ENCODE measurements at regions not wholly inside any gene's neighbourhood (a gene's known extent, or its start where the extent isn't known, plus 50 kb on each side); places are given as distances from the start of the nearest gene placed in this dataset.

DNA sequence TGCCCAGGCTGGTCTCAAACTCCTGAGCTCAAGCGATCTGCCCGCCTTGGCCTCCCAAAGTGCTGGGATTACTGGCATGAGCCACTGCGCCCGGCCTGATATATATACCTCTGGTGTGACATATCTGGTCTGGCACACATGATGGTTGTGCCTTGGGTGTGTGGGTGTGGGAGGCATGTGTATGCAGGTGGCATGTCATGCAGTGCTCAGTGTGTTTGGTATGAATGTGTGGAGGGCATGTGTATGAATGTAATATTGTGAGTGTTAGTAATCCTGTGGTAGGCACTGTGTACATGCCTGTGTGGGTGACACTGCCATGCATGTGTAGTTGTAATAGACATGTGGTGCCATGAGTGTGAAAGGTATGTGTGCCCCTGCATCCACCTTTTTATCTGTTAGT, 179.3 kb upstream of the GOT2 start:
- Histone ChIP-seq H3K4me3 (no peak overlapping the region), H3K36me3 (ENCODE audit: control insufficient read depth, insufficient read depth, low read length) (no peaks in the 10 kb centered on the region), H3K9me3 (replicated peaks; ENCODE audit: control insufficient read depth, insufficient read depth, low read depth, low read length) (no peaks in the 10 kb centered on the region), H3K4me2 (ENCODE audit: insufficient read depth, low read length) (no peak overlapping the region), H4K20me1 (replicated peaks; ENCODE audit: control insufficient read depth, insufficient read depth, low read length) (no peaks in the 10 kb centered on the region), H2AFZ (ENCODE audit: low read depth, low read length) (no peak overlapping the region), H3K9ac (ENCODE audit: insufficient read depth in 1 of 2, low read depth in 2 of 2, low read length in 2 of 2) (no peak overlapping the region), H3K4me1 (replicated peaks in 1 of 2; ENCODE audit: control insufficient read depth in 2 of 2, insufficient read depth in 2 of 2, low read length in 2 of 2) (no peaks in the 10 kb centered on the region), H3K27me3 (ENCODE audit: control insufficient read depth in 2 of 2, insufficient read depth in 2 of 2, low read length in 2 of 2) (no peaks in the 10 kb centered on the region), H3K27ac (ENCODE audit: extremely low read depth, low read depth, low read length) (no peak overlapping the region), H3K79me2 (ENCODE audit: control insufficient read depth, insufficient read depth, low read length) (no peaks in the 10 kb centered on the region), H3K9me1 (ENCODE audit: control insufficient read depth, insufficient read depth, low read length) (no peaks in the 10 kb centered on the region)
- DNase-seq (ENCODE audit: extremely low read depth in 1 of 4, low spot score in 3 of 4) (no peak), ATAC-seq (no peak), FAIRE-seq (no peak)
- intact Hi-C loops (cut with micrococcal nuclease), result no loop called here
- POLR2A ChIA-PET, result no interaction called here
- in situ Hi-C loops (cut with MboI), result no loop called here
- 3% methylated on average over 4 of the region's 4 CpGs for WGBS (ENCODE audit: insufficient coverage, low coverage, missing lambda C conversion rate)
- CTCF ChIA-PET (ENCODE audit: low intra/inter-chr PET ratio), result no interaction called here
- no peak for TF ChIP-seq FUS (optimal IDR thresholded peaks at IDR 0.05; ENCODE audit: low read depth, low read length)
- no peak for TF ChIP-seq BRD4 (IDR thresholded peaks at IDR 0.05)
- no peak for TF ChIP-seq CBX3 (IDR thresholded peaks at IDR 0.05; ENCODE audit: borderline replicate concordance in 1 of 2, low read length in 2 of 2)
- TF ChIP-seq PTRF (tag; IDR thresholded peaks at IDR 0.05), result no peak
- TF ChIP-seq, protein P1, sequence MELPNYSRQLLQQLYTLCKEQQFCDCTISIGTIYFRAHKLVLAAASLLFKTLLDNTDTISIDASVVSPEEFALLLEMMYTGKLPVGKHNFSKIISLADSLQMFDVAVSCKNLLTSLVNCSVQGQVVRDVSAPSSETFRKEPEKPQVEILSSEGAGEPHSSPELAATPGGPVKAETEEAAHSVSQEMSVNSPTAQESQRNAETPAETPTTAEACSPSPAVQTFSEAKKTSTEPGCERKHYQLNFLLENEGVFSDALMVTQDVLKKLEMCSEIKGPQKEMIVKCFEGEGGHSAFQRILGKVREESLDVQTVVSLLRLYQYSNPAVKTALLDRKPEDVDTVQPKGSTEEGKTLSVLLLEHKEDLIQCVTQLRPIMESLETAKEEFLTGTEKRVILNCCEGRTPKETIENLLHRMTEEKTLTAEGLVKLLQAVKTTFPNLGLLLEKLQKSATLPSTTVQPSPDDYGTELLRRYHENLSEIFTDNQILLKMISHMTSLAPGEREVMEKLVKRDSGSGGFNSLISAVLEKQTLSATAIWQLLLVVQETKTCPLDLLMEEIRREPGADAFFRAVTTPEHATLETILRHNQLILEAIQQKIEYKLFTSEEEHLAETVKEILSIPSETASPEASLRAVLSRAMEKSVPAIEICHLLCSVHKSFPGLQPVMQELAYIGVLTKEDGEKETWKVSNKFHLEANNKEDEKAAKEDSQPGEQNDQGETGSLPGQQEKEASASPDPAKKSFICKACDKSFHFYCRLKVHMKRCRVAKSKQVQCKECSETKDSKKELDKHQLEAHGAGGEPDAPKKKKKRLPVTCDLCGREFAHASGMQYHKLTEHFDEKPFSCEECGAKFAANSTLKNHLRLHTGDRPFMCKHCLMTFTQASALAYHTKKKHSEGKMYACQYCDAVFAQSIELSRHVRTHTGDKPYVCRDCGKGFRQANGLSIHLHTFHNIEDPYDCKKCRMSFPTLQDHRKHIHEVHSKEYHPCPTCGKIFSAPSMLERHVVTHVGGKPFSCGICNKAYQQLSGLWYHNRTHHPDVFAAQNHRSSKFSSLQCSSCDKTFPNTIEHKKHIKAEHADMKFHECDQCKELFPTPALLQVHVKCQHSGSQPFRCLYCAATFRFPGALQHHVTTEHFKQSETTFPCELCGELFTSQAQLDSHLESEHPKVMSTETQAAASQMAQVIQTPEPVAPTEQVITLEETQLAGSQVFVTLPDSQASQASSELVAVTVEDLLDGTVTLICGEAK (IDR thresholded peaks at IDR 0.05), result no peak
- TF ChIP-seq, protein P1 (CRISPR knock-in tag; IDR thresholded peaks at IDR 0.05), result no peak
- no peak for TF ChIP-seq LARP7 (IDR thresholded peaks at IDR 0.05)
- no peak for TF ChIP-seq ZNF239 (CRISPR knock-in tag; IDR thresholded peaks at IDR 0.05)
- TF ChIP-seq KLF6 (CRISPR knock-in tag; IDR thresholded peaks at IDR 0.05; ENCODE audit: borderline replicate concordance), result no peak
- TF ChIP-seq, protein P2, sequence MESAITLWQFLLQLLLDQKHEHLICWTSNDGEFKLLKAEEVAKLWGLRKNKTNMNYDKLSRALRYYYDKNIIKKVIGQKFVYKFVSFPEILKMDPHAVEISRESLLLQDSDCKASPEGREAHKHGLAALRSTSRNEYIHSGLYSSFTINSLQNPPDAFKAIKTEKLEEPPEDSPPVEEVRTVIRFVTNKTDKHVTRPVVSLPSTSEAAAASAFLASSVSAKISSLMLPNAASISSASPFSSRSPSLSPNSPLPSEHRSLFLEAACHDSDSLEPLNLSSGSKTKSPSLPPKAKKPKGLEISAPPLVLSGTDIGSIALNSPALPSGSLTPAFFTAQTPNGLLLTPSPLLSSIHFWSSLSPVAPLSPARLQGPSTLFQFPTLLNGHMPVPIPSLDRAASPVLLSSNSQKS (CRISPR knock-in tag; IDR thresholded peaks at IDR 0.05), result no peak
- no peak for TF ChIP-seq U2AF1 (optimal IDR thresholded peaks at IDR 0.05; ENCODE audit: low read depth, low read length)
- no peak for TF ChIP-seq LEF1 (IDR thresholded peaks at IDR 0.05)
- no peak for TF ChIP-seq BACH1 (tag; IDR thresholded peaks at IDR 0.05)
- no peak for TF ChIP-seq ZNF23 (CRISPR knock-in tag; IDR thresholded peaks at IDR 0.05)
- no peak for TF ChIP-seq ZNF282 (CRISPR knock-in tag; IDR thresholded peaks at IDR 0.05)
- no peak for TF ChIP-seq ZNF324 (CRISPR knock-in tag; IDR thresholded peaks at IDR 0.05)
- no peak for TF ChIP-seq ZNF436 (CRISPR knock-in tag; IDR thresholded peaks at IDR 0.05)
- BruUV-seq (replicated peaks), result no TSS peak
